Endothelial cell of umbilical vein (primary cell): ENCODE measurements at regions not wholly inside any gene's neighbourhood (a gene's known extent, or its start where the extent isn't known, plus 50 kb on each side); places are given as distances from the start of the nearest gene placed in this dataset.

Source experiments
- BruUV-seq: library from RNA; stranded (reverse); fragments of 400-500 nt; replicated peaks from 2 replicates; lab custom pipeline; 2021; lab: Mats Ljungman, UMichigan
- CTCF ChIA-PET: fragments of 300-600, 350-600 bp; sonication (Branson Sonifier 250); formaldehyde crosslinking; loops from one replicate; lab custom pipeline; 2021; ENCODE audit warnings: antibody characterized with exemption, inconsistent platforms; lab: Charles Lee
- POLR2A ChIA-PET: fragments of 300-600, 350-600 bp; sonication (Branson Sonifier 250); formaldehyde crosslinking; loops from one replicate; lab custom pipeline; 2021; ENCODE audit warnings: antibody characterized with exemption, inconsistent platforms; lab: Charles Lee
- DNase-seq: peaks from one replicate; pipeline ENCODE4 v3.0.0-alpha.2; 2011; ENCODE audit warnings: low read depth, low spot score
- FAIRE-seq: peaks from 2 replicates; lab custom pipeline; 2011; peaks lifted over from hg19 to GRCh38; lab: Jason Lieb, UNC
- H2AFZ ChIP-seq: 2 replicates; pipeline ENCODE4 v1.6.0; 2012; ENCODE audit warnings: low read depth, low read length, control low read depth, inconsistent platforms
- H3K27ac ChIP-seq: 2 replicates; pipeline ENCODE4 v1.5.1; 2011; ENCODE audit warnings: low read depth, mild to moderate bottlenecking, control low read depth, low read length, moderate library complexity; ENCODE audit not compliant: insufficient read depth
- H3K27me3 ChIP-seq, 2 experiments: 2 replicates each; pipeline versions ENCODE4 v1.6.0 to v1.6.1; 2011; ENCODE audit warnings: low read length in 2 of 2, mixed read lengths in 1 of 2; ENCODE audit not compliant: control insufficient read depth in 2 of 2, insufficient read depth in 2 of 2
- H3K36me3 ChIP-seq, 2 experiments: 2 replicates in 1 of 2; 3 replicates in 1 of 2; pipeline ENCODE4 v1.5.1; 2011; ENCODE audit warnings: low read length in 2 of 2, mild to moderate bottlenecking in 1 of 2, moderate library complexity in 1 of 2; ENCODE audit not compliant: control insufficient read depth in 2 of 2, insufficient read depth in 2 of 2; ENCODE audit errors: extremely low read depth in 1 of 2
- H3K4me1 ChIP-seq: 3 replicates; pipeline ENCODE4 v1.5.1; 2011; ENCODE audit warnings: mild to moderate bottlenecking, low read length; ENCODE audit not compliant: control insufficient read depth, insufficient read depth; ENCODE audit errors: extremely low read depth
- H3K4me2 ChIP-seq: 2 replicates; pipeline ENCODE4 v1.6.1; 2011; ENCODE audit warnings: low read length, control low read depth, mixed read lengths; ENCODE audit not compliant: insufficient read depth
- H3K4me3 ChIP-seq, 3 experiments: fragments of 200-600 bp in 1 of 3; sonication (generic), shearing (Covaris generic) in 1 of 3; replicated peaks in 1 of 3; 2 replicates each; pipeline ENCODE4 v1.5.1; 2011 to 2016; ENCODE audit warnings: control low read depth in 3 of 3, low read length in 3 of 3, mild to moderate bottlenecking in 2 of 3, inconsistent platforms in 1 of 3, low read depth in 1 of 3, moderate library complexity in 1 of 3; ENCODE audit not compliant: insufficient read depth in 1 of 3
- H3K79me2 ChIP-seq: 2 replicates; pipeline ENCODE4 v1.6.0; 2012; ENCODE audit warnings: low read length, inconsistent platforms; ENCODE audit not compliant: control insufficient read depth, insufficient read depth
- H3K9ac ChIP-seq: replicated peaks from 2 replicates; pipeline ENCODE3; 2011; ENCODE audit warnings: low read length, control low read depth; ENCODE audit not compliant: insufficient read depth; ENCODE audit errors: extremely low read depth
- H3K9me1 ChIP-seq: replicated peaks from 3 replicates; pipeline ENCODE4 v1.6.0; 2011; ENCODE audit warnings: mild to moderate bottlenecking, low read length; ENCODE audit not compliant: control insufficient read depth, insufficient read depth; ENCODE audit errors: extremely low read depth
- H3K9me3 ChIP-seq: replicated peaks from 2 replicates; pipeline ENCODE4 v1.5.1; 2012; ENCODE audit warnings: low read length, inconsistent platforms; ENCODE audit not compliant: control insufficient read depth, insufficient read depth
- H4K20me1 ChIP-seq: replicated peaks from 2 replicates; pipeline ENCODE3; 2011; ENCODE audit warnings: mild to moderate bottlenecking, low read length; ENCODE audit not compliant: control insufficient read depth, insufficient read depth; ENCODE audit errors: extremely low read depth
- CTCF ChIP-seq, 2 donors: IDR thresholded peaks; 1 replicate in 1 of 2; 2 replicates in 1 of 2; pipeline ENCODE4 v1.5.1; 2011; ENCODE audit warnings: low read length in 2 of 2, mild to moderate bottlenecking in 2 of 2, moderate library complexity in 2 of 2, control low read depth in 1 of 2, inconsistent platforms in 1 of 2, low read depth in 1 of 2; ENCODE audit not compliant: insufficient read depth in 1 of 2; ENCODE audit errors: extremely low read depth in 1 of 2
- EZH2 ChIP-seq: IDR thresholded peaks from 2 replicates; pipeline ENCODE4 v1.6.1; 2012; ENCODE audit warnings: borderline replicate concordance, low read depth, mild to moderate bottlenecking, moderate library complexity, low read length, inconsistent platforms; ENCODE audit not compliant: severe bottlenecking
- FOS ChIP-seq: IDR thresholded peaks from 2 replicates; pipeline ENCODE4 v1.6.1; 2011; ENCODE audit warnings: mild to moderate bottlenecking, low read length, moderate library complexity, borderline replicate concordance; ENCODE audit not compliant: insufficient read depth
- GATA2 ChIP-seq: IDR thresholded peaks from 2 replicates; pipeline ENCODE4 v1.7.0; 2011; ENCODE audit warnings: low read depth, mild to moderate bottlenecking, moderate library complexity, mixed read lengths, low read length; ENCODE audit not compliant: insufficient read length, insufficient read depth
- JUN ChIP-seq: IDR thresholded peaks from 2 replicates; pipeline ENCODE4 v1.6.1; 2011; ENCODE audit warnings: borderline replicate concordance, low read depth; ENCODE audit not compliant: insufficient read length, insufficient read depth
- MAX ChIP-seq: IDR thresholded peaks from 2 replicates; pipeline ENCODE4 v1.6.1; 2011; ENCODE audit not compliant: insufficient read depth, insufficient read length
- MYC ChIP-seq: IDR thresholded peaks from one replicate; pipeline ENCODE4 v1.6.1; 2011; ENCODE audit warnings: mild to moderate bottlenecking, low read depth, low read length
- POLR2A ChIP-seq: IDR thresholded peaks from 2 replicates; pipeline ENCODE4 v1.6.1; 2012; ENCODE audit warnings: low read depth, mild to moderate bottlenecking, control low read depth, low read length
- POLR2AphosphoS5 ChIP-seq: IDR thresholded peaks from 2 replicates; pipeline ENCODE4 v1.6.1; 2012; ENCODE audit warnings: low read depth, mild to moderate bottlenecking, control low read depth, low read length, moderate library complexity; ENCODE audit not compliant: insufficient read depth
- dilution Hi-C: fragments of 300-500 bp; cut with MboI; formaldehyde crosslinking; loops from one replicate; pipeline ENCODE4 v1.15.0; 2019; ENCODE audit warnings: low sequenced_read_pairs; ENCODE audit not compliant: extremely low pct_ligation_motif_present
- intact Hi-C: fragments of 100-400 bp; cut with micrococcal nuclease; formaldehyde crosslinking; loops from one replicate; pipeline ENCODE4 v1.10.0; 2022

- POLR2A ChIA-PET = no interaction called here
- H2AFZ ChIP-seq = no peak overlapping the region
- H3K79me2 ChIP-seq = no peaks in the 10 kb centered on the region
- DNase-seq (no peak), FAIRE-seq (no peak)
- no peak overlapping the region for H3K9ac ChIP-seq
- H3K4me2 ChIP-seq = no peak overlapping the region
- H3K27ac ChIP-seq = no peak overlapping the region
- H3K27me3 ChIP-seq = no peaks in the 10 kb centered on the region
- H3K4me3 ChIP-seq = no peak overlapping the region
- H3K9me1 ChIP-seq = no peaks in the 10 kb centered on the region
- H3K4me1 ChIP-seq = no peaks in the 10 kb centered on the region
- H3K36me3 ChIP-seq = no peaks in the 10 kb centered on the region
- intact Hi-C loops (no loop called here), dilution Hi-C loops (no loop called here)
- no TSS peak for BruUV-seq
- CTCF ChIA-PET = no interaction called here
- H3K9me3 ChIP-seq = no peaks in the 10 kb centered on the region
- H4K20me1 ChIP-seq = no peaks in the 10 kb centered on the region
- TF ChIP-seq FOS = no peak
- no peak for TF ChIP-seq MYC
- TF ChIP-seq CTCF (IDR thresholded peaks at IDR 0.05; ENCODE audit: extremely low read depth in 1 of 2, insufficient read depth in 1 of 2, low read depth in 1 of 2, low read length in 2 of 2) = no peak
- no peak for TF ChIP-seq JUN
- TF ChIP-seq EZH2 = no peak
- TF ChIP-seq POLR2A = no peak
- TF ChIP-seq GATA2 = no peak
- TF ChIP-seq POLR2AphosphoS5 = no peak
- no peak for TF ChIP-seq MAX
These were observed 701.3 kb downstream of the TBC1D32 start for GRCh38 chr6:120632975-120633374.
